Stimulated activated memory B cell treated with anti-CD40 and anti-IgM and Interleukin-4, amounts not matched to agents 10 μg/mL and 1 μg/mL and 100 μg/mL, for 72 hours (primary cell): ENCODE measurements at regions not wholly inside any gene's neighbourhood (a gene's known extent, or its start where the extent isn't known, plus 50 kb on each side); places are given as distances from the start of the nearest gene placed in this dataset.

Experiments used
- ATAC-seq: fragments of 150-1000 bp; cut with Tn5 transposase; 2 replicates; pipeline ENCODE4 v1.10.0; 2021
- H3K27ac Mint-ChIP-seq: one replicate; pipeline ENCODE4 v1.8.0; 2022; ENCODE audit warnings: mild to moderate bottlenecking, mixed read lengths
- H3K27me3 Mint-ChIP-seq: one replicate; pipeline ENCODE4 v1.8.0; 2022; ENCODE audit warnings: mixed read lengths
- H3K36me3 Mint-ChIP-seq: one replicate; pipeline ENCODE4 v1.8.0; 2022; ENCODE audit warnings: mixed read lengths
- H3K4me1 Mint-ChIP-seq: one replicate; pipeline ENCODE4 v1.8.0; 2022; ENCODE audit warnings: mixed read lengths
- H3K4me3 Mint-ChIP-seq: one replicate; pipeline ENCODE4 v1.8.0; 2022; ENCODE audit warnings: mild to moderate bottlenecking, moderate library complexity, mixed read lengths
- H3K9me3 Mint-ChIP-seq: one replicate; pipeline ENCODE4 v1.8.0; 2022; ENCODE audit warnings: mixed read lengths

GRCh38 chr17:13202835-13203234 lies 185.0 kb upstream of the ELAC2 start:
- Mint-ChIP-seq H3K9me3 (peaks cover 6% of the 10 kb centered on the region), H3K4me1 (no peaks in the 10 kb centered on the region), H3K4me3 (no peak overlapping the region), H3K36me3 (no peaks in the 10 kb centered on the region), H3K27me3 (no peaks in the 10 kb centered on the region), H3K27ac (no peak overlapping the region)
- ATAC-seq: no peak

GRCh38 chr17:13200671-13201070 lies 182.8 kb upstream of the ELAC2 start:
- Mint-ChIP-seq H3K4me1 (no peaks in the 10 kb centered on the region), H3K4me3 (no peak overlapping the region), H3K9me3 (peaks cover 6% of the 10 kb centered on the region), H3K27ac (no peak overlapping the region), H3K27me3 (no peaks in the 10 kb centered on the region), H3K36me3 (no peaks in the 10 kb centered on the region)
- ATAC-seq: no peak

GRCh38 chr17:13199425-13199824 lies 181.6 kb upstream of the ELAC2 start:
- H3K36me3 Mint-ChIP-seq: no peaks in the 10 kb centered on the region
- no peaks in the 10 kb centered on the region for H3K27me3 Mint-ChIP-seq
- no peak overlapping the region for H3K4me3 Mint-ChIP-seq
- no peak for ATAC-seq
- H3K27ac Mint-ChIP-seq: no peak overlapping the region
- H3K4me1 Mint-ChIP-seq: no peaks in the 10 kb centered on the region
- peaks cover 6% of the 10 kb centered on the region for H3K9me3 Mint-ChIP-seq

- peaks cover 6% of the 10 kb centered on the region for H3K9me3 Mint-ChIP-seq
Observed at GRCh38 chr17:13197586-13197985, 179.8 kb upstream of the ELAC2 start.

GRCh38 chr17:13194887-13195286 lies 177.1 kb upstream of the ELAC2 start:
- no peaks in the 10 kb centered on the region for H3K4me1 Mint-ChIP-seq
- no peak for ATAC-seq
- H3K4me3 Mint-ChIP-seq: no peak overlapping the region
- peaks cover 15% of the 10 kb centered on the region for H3K9me3 Mint-ChIP-seq
- no peaks in the 10 kb centered on the region for H3K36me3 Mint-ChIP-seq
- H3K27ac Mint-ChIP-seq: no peak overlapping the region
- H3K27me3 Mint-ChIP-seq: no peaks in the 10 kb centered on the region

More at GRCh38 chr17:13197586-13197985, 179.8 kb upstream of the ELAC2 start:
- Mint-ChIP-seq H3K27ac (no peak overlapping the region), H3K27me3 (no peaks in the 10 kb centered on the region), H3K4me3 (no peak overlapping the region), H3K36me3 (no peaks in the 10 kb centered on the region), H3K4me1 (no peaks in the 10 kb centered on the region)
- ATAC-seq: no peak

GRCh38 chr17:13182854-13183253 lies 165.0 kb upstream of the ELAC2 start:
- Mint-ChIP-seq H3K9me3 (peaks cover 6% of the 10 kb centered on the region), H3K36me3 (no peaks in the 10 kb centered on the region), H3K4me1 (no peaks in the 10 kb centered on the region), H3K27me3 (no peaks in the 10 kb centered on the region), H3K4me3 (no peak overlapping the region), H3K27ac (no peak overlapping the region)
- no peak for ATAC-seq

- Mint-ChIP-seq H3K27me3 (no peaks in the 10 kb centered on the region), H3K4me1 (no peaks in the 10 kb centered on the region), H3K9me3 (peaks cover 6% of the 10 kb centered on the region), H3K27ac (no peak overlapping the region), H3K4me3 (no peak overlapping the region), H3K36me3 (no peaks in the 10 kb centered on the region)
- ATAC-seq: no peak
Observed at GRCh38 chr17:13182450-13182849, 164.6 kb upstream of the ELAC2 start.

- no peaks in the 10 kb centered on the region for H3K4me1 Mint-ChIP-seq
- no peak overlapping the region for H3K4me3 Mint-ChIP-seq
- peaks cover 8% of the 10 kb centered on the region for H3K9me3 Mint-ChIP-seq
- no peaks in the 10 kb centered on the region for H3K27me3 Mint-ChIP-seq
- no peaks in the 10 kb centered on the region for H3K36me3 Mint-ChIP-seq
- ATAC-seq: no peak
- H3K27ac Mint-ChIP-seq: no peak overlapping the region
Observed at GRCh38 chr17:13181683-13182082, 163.9 kb upstream of the ELAC2 start.

GRCh38 chr17:13176436-13176835 lies 158.6 kb upstream of the ELAC2 start:
- Mint-ChIP-seq H3K36me3 (no peaks in the 10 kb centered on the region), H3K4me1 (no peaks in the 10 kb centered on the region), H3K27ac (no peak overlapping the region), H3K9me3 (peaks cover 23% of the 10 kb centered on the region), H3K27me3 (no peaks in the 10 kb centered on the region), H3K4me3 (no peak overlapping the region)
- ATAC-seq: no peak

- Mint-ChIP-seq H3K4me1 (no peaks in the 10 kb centered on the region), H3K4me3 (no peak overlapping the region), H3K36me3 (no peaks in the 10 kb centered on the region), H3K27ac (no peak overlapping the region), H3K27me3 (no peaks in the 10 kb centered on the region), H3K9me3 (peaks cover 29% of the 10 kb centered on the region)
- no peak for ATAC-seq
Observed at GRCh38 chr17:13171790-13172189, 154.0 kb upstream of the ELAC2 start.

- no peak overlapping the region for H3K27ac Mint-ChIP-seq
- H3K4me3 Mint-ChIP-seq: no peak overlapping the region
- peaks cover 3% of the 10 kb centered on the region for H3K9me3 Mint-ChIP-seq
- no peak for ATAC-seq
- H3K27me3 Mint-ChIP-seq: no peaks in the 10 kb centered on the region
- no peaks in the 10 kb centered on the region for H3K4me1 Mint-ChIP-seq
- H3K36me3 Mint-ChIP-seq: no peaks in the 10 kb centered on the region
Observed at GRCh38 chr17:13162361-13162760, 144.5 kb upstream of the ELAC2 start.

- Mint-ChIP-seq H3K27me3 (no peaks in the 10 kb centered on the region), H3K4me3 (no peak overlapping the region), H3K4me1 (no peaks in the 10 kb centered on the region), H3K9me3 (no peaks in the 10 kb centered on the region), H3K36me3 (no peaks in the 10 kb centered on the region), H3K27ac (no peak overlapping the region)
- ATAC-seq: no peak
Observed at GRCh38 chr17:13160790-13161189, 143.0 kb upstream of the ELAC2 start.

GRCh38 chr17:13160296-13160695 lies 142.5 kb upstream of the ELAC2 start:
- H3K27me3 Mint-ChIP-seq: no peaks in the 10 kb centered on the region
- no peak for ATAC-seq
- no peaks in the 10 kb centered on the region for H3K36me3 Mint-ChIP-seq
- H3K4me3 Mint-ChIP-seq: no peak overlapping the region
- H3K27ac Mint-ChIP-seq: no peak overlapping the region
- no peaks in the 10 kb centered on the region for H3K9me3 Mint-ChIP-seq
- no peaks in the 10 kb centered on the region for H3K4me1 Mint-ChIP-seq

GRCh38 chr17:13158494-13159240 lies 140.8 kb upstream of the ELAC2 start:
- Mint-ChIP-seq H3K27me3 (no peaks in the 10 kb centered on the region), H3K9me3 (no peaks in the 10 kb centered on the region), H3K27ac (no peak overlapping the region), H3K4me3 (no peak overlapping the region), H3K4me1 (no peaks in the 10 kb centered on the region), H3K36me3 (no peaks in the 10 kb centered on the region)
- no peak for ATAC-seq

GRCh38 chr17:13157656-13158055 lies 139.8 kb upstream of the ELAC2 start:
- Mint-ChIP-seq H3K27ac (no peak overlapping the region), H3K9me3 (peaks cover 2% of the 10 kb centered on the region), H3K4me1 (no peaks in the 10 kb centered on the region)

GRCh38 chr17:13154930-13155329 lies 137.1 kb upstream of the ELAC2 start:
- peaks cover 3% of the 10 kb centered on the region for H3K9me3 Mint-ChIP-seq
- no peak overlapping the region for H3K4me3 Mint-ChIP-seq
- no peak for ATAC-seq
- no peaks in the 10 kb centered on the region for H3K4me1 Mint-ChIP-seq
- H3K27ac Mint-ChIP-seq: no peak overlapping the region
- H3K27me3 Mint-ChIP-seq: no peaks in the 10 kb centered on the region
- no peaks in the 10 kb centered on the region for H3K36me3 Mint-ChIP-seq

More at GRCh38 chr17:13157656-13158055, 139.8 kb upstream of the ELAC2 start:
- no peak for ATAC-seq
- Mint-ChIP-seq H3K4me3 (no peak overlapping the region), H3K27me3 (no peaks in the 10 kb centered on the region), H3K36me3 (no peaks in the 10 kb centered on the region)
